ENCODE measurements at regions not wholly inside any gene's neighbourhood (a gene's known extent, or its start where the extent isn't known, plus 50 kb on each side); places are given as distances from the start of the nearest gene placed in this dataset.
"Not testable (repeated sequence)": the region's sequence is repeated elsewhere in the genome, so short reads cannot be mapped to it uniquely, and the experiment has no call there.

DNA sequence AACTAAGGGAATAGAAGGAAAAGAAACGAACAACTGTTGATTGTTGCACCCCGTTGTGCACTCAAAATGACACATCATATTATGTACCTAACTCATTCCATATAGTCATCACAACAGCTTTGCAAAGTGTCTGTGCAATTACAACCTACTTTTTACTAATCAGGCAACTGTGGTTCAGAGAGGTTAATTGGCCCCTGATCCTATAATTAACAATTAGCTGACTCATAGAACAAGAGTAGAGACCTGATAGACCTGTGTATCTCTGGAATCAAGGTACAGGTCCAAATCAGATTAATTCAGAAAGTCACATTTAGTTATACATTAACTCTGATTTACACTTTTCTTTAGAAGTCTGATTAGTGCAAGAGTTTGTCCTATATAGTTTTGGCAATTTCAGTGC is 122.5 kb upstream of the CDK13 start:
- H3K27ac ChIP-seq: no peak overlapping the region
- TF ChIP-seq, protein P1, sequence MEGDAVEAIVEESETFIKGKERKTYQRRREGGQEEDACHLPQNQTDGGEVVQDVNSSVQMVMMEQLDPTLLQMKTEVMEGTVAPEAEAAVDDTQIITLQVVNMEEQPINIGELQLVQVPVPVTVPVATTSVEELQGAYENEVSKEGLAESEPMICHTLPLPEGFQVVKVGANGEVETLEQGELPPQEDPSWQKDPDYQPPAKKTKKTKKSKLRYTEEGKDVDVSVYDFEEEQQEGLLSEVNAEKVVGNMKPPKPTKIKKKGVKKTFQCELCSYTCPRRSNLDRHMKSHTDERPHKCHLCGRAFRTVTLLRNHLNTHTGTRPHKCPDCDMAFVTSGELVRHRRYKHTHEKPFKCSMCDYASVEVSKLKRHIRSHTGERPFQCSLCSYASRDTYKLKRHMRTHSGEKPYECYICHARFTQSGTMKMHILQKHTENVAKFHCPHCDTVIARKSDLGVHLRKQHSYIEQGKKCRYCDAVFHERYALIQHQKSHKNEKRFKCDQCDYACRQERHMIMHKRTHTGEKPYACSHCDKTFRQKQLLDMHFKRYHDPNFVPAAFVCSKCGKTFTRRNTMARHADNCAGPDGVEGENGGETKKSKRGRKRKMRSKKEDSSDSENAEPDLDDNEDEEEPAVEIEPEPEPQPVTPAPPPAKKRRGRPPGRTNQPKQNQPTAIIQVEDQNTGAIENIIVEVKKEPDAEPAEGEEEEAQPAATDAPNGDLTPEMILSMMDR (IDR thresholded peaks at IDR 0.05; ENCODE audit: low read depth, low read length, missing control alignments): no peak
- peaks cover 4% of the 10 kb centered on the region for H3K27me3 ChIP-seq (replicated peaks)
- no peaks in the 10 kb centered on the region for H3K36me3 ChIP-seq (replicated peaks)
- H3K4me3 ChIP-seq (ENCODE audit: low read depth, low read length): no peak overlapping the region
- in situ Hi-C loops (cut with HindIII; ENCODE audit: low pct_ligation_motif_present, low sequenced_read_pairs): no loop called here
- DNase-seq: no peak

DNA sequence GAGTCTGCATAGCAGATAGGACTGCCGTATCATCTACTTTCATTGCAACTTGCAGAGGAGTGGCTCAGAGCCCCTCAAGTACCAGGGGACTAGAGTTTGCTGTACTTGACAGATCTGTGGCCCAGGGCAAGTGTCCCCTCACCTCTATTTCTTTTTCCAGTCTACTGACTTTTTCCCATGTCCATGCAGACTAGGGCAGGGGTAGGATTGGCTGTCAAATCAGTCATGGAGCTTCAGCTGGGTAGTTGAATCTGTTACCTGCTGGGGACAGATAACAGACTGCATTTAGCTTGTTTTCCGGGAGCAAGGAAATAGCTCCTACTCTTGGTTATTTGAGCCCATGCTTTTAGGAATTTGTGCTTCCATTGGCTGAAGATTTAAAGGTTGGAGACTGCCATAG is 121.0 kb upstream of the CDK13 start:
- in situ Hi-C loops (cut with HindIII; ENCODE audit: low pct_ligation_motif_present, low sequenced_read_pairs): no loop called here
- TF ChIP-seq, protein P1 (IDR thresholded peaks at IDR 0.05; ENCODE audit: low read depth, low read length, missing control alignments): no peak
- Histone ChIP-seq H3K36me3 (replicated peaks) (no peaks in the 10 kb centered on the region), H3K27ac (no peak overlapping the region), H3K27me3 (replicated peaks) (peaks cover 4% of the 10 kb centered on the region), H3K4me3 (ENCODE audit: low read depth, low read length) (no peak overlapping the region)
- no peak for DNase-seq

DNA sequence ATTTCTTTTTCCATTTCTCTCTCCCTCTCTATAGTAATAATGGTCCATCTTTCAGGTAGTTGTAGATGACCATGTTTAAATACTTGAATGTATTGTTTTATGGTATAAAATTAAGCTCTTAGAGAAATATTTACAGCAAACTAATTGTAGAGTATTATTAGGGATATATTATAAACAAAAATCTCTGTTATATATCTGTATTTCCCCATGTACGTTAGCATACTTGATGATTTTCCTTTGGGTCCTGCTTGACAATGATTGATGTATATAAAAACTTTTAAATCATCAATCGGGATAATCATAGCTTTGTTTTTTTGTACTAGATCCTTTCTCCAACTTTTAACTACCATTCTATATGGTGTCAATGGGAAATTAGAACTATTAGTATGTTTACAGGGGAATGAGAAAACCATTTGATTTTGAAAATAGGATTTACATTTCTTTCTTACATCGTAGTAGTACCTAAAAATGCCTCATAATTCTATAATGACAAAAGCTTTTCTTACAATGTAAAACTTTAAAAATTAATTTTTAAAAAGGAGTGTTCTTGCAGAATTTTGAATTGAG is 117.5 kb upstream of the CDK13 start:
- no peak for DNase-seq
- TF ChIP-seq, protein P1 (IDR thresholded peaks at IDR 0.05; ENCODE audit: low read depth, low read length, missing control alignments): no peak

DNA sequence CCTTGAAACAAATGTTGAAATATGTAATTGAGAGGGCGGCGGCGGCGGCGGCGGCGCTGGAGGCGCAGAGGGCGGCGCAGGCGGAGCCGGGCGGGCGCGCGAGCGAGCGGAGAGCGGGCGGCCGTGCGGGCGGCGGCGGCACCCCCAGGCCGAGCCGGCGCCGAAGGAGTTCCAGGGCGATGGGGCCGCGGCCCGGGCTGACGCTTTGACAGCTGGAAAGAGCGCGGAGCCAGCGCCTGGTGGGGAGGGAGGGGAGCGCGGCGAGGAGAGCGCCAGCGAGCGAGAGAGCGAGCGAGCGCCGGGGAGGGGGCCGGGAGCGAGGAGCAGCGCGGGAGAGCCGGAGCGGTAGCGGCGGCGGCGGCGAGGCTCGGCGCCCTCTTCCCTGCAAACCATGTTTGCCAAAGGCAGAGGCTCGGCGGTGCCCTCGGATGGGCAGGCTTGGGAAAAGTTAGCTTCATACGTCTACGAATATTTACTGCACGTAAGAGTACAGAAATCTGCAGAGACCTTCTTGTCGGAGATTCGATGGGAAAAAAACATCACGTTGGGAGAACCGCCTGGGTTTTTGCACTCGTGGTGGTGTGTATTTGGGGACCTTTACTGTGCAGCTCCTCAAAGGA is 116.8 kb upstream of the CDK13 start:
- H3K27ac ChIP-seq; in situ Hi-C loops (cut with HindIII; ENCODE audit: low pct_ligation_motif_present, low sequenced_read_pairs); H3K36me3 ChIP-seq (replicated peaks); DNase-seq; H3K27me3 ChIP-seq (replicated peaks): not testable (repeated sequence)
- TF ChIP-seq, protein P1 (IDR thresholded peaks at IDR 0.05; ENCODE audit: low read depth, low read length, missing control alignments): peak; percentile 15
- peak overlapping the region; percentile 50 for H3K4me3 ChIP-seq (ENCODE audit: low read depth, low read length)

More for the DNA sequence above, 117.5 kb upstream of the CDK13 start:
- no peak overlapping the region for H3K27ac ChIP-seq
- in situ Hi-C loops (cut with HindIII; ENCODE audit: low pct_ligation_motif_present, low sequenced_read_pairs): no loop called here
- H3K36me3 ChIP-seq (replicated peaks): no peaks in the 10 kb centered on the region
- H3K4me3 ChIP-seq (ENCODE audit: low read depth, low read length): no peak overlapping the region
- peaks cover 7% of the 10 kb centered on the region for H3K27me3 ChIP-seq (replicated peaks)

DNA sequence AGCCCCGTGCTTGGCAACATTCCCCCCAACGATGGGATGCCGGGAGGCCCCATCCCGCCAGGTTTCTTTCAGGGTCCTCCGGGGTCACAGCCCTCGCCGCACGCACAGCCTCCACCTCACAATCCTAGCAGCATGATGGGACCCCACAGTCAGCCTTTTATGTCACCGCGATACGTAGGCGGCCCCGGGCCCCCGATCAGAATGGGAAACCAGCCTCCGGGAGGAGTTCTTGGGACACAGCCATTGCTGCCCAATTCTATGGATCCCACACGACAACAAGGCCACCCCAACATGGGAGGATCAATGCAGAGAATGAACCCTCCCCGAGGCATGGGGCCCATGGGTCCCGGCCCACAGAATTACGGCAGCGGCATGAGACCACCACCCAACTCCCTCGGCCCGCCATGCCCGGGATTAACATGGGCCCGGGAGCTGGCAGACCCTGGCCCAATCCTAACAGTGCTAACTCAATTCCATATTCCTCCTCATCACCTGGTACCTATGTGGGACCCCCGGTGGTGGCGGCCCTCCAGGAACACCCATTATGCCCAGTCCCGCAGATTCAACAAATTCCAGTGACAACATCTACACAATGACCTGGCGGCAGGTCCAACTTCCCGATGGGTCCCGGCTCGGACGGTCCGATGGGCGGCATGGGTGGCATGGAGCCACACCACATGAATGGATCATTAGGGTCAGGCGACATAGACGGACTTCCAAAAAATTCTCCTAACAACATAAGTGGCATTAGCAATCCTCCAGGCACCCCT is 116.0 kb upstream of the CDK13 start:
- H3K27ac ChIP-seq; H3K36me3 ChIP-seq (replicated peaks); H3K27me3 ChIP-seq (replicated peaks); in situ Hi-C loops (cut with HindIII; ENCODE audit: low pct_ligation_motif_present, low sequenced_read_pairs); DNase-seq: not testable (repeated sequence)
- H3K4me3 ChIP-seq (ENCODE audit: low read depth, low read length): peak overlapping the region; percentile 50

DNA sequence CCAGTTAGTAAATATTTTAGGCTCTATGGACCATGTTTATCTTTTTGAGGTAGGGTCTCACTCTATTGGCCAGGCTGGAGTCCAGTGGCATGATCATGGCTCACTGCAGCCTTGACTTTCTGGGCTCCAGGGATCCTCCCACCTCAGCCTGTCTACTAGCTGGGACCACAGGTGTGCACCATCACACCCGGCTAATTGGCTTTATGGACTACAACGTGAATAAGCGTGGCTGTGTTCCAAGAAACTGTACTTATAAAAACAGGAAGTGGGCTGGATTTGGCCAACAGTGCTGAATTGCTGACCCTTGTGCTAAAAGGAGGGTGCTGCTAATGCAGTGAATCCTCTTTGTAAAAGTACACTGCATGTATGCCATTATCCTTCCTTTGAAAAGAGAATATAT is 111.7 kb upstream of the CDK13 start:
- Histone ChIP-seq H3K4me3 (ENCODE audit: low read depth, low read length) (no peak overlapping the region), H3K27me3 (replicated peaks) (peaks cover 4% of the 10 kb centered on the region), H3K27ac (no peak overlapping the region), H3K36me3 (replicated peaks) (no peaks in the 10 kb centered on the region)
- TF ChIP-seq, protein P1 (IDR thresholded peaks at IDR 0.05; ENCODE audit: low read depth, low read length, missing control alignments): no peak
- peak; percentile 16 for DNase-seq
- in situ Hi-C loops (cut with HindIII; ENCODE audit: low pct_ligation_motif_present, low sequenced_read_pairs): no loop called here

All from brain microvascular endothelial cell (primary cell).